ENCODE measurements at regions not wholly inside any gene's neighbourhood (a gene's known extent, or its start where the extent isn't known, plus 50 kb on each side); places are given as distances from the start of the nearest gene placed in this dataset.

DNA sequence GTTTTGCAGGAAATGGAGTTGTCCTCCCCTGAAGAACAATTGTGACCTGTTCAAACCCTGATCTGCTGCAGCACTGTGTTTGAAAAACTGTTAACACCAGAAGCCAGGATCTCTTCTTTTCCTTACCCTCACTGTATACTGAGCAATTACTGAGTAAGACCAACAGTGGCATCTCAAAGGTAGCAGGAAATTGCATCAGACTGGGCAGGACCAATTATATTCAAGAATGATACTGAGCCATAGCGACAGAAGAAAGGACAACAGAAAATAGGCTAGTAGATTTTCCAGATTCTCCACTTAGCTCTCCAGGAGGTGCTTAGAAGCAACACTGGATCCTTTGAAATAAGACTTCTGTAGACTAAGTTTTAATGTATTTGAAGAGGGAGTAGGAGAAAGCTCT, 57.4 kb upstream of the INHBA start:
- TF ChIP-seq, protein P1, sequence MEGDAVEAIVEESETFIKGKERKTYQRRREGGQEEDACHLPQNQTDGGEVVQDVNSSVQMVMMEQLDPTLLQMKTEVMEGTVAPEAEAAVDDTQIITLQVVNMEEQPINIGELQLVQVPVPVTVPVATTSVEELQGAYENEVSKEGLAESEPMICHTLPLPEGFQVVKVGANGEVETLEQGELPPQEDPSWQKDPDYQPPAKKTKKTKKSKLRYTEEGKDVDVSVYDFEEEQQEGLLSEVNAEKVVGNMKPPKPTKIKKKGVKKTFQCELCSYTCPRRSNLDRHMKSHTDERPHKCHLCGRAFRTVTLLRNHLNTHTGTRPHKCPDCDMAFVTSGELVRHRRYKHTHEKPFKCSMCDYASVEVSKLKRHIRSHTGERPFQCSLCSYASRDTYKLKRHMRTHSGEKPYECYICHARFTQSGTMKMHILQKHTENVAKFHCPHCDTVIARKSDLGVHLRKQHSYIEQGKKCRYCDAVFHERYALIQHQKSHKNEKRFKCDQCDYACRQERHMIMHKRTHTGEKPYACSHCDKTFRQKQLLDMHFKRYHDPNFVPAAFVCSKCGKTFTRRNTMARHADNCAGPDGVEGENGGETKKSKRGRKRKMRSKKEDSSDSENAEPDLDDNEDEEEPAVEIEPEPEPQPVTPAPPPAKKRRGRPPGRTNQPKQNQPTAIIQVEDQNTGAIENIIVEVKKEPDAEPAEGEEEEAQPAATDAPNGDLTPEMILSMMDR (IDR thresholded peaks at IDR 0.05): no peak
- no peak overlapping the region for H3K4me3 ChIP-seq
- no peak overlapping the region for H3K27ac ChIP-seq
- no peak for DNase-seq (ENCODE audit: low spot score)

- no peak overlapping the region for H3K4me3 ChIP-seq
- DNase-seq (ENCODE audit: low spot score): no peak
- TF ChIP-seq, protein P1 (IDR thresholded peaks at IDR 0.05): no peak
- H3K27ac ChIP-seq: no peak overlapping the region
These were observed 55.4 kb upstream of the INHBA start for GRCh38 chr7:41758321-41758720.

DNA sequence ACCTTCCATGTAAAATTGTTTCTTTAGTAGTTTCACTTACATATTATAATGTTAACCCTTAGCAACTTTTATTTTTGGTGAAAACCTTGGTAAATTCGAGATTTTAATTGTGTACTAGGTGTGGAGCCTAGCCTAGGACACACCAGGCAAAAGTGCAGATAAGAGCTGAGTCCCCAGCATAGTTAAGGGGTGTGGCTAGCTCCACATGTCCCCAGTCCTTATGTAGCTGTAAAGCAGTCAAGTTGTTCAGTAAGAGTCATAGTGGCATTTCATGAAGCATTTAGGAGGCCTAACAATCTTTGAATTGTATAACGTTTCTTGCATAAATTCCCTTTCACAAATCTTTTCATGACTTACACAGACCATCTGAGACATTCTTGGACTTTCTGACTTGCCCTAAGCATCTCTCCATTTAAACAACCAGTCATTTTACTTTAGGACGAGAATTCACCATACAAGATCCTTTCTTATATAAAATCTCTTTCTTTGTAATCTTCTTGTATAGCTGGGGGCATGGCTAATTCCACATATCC, 53.8 kb upstream of the INHBA start:
- Histone ChIP-seq H3K27ac (no peak overlapping the region), H3K4me3 (no peak overlapping the region)
- TF ChIP-seq, protein P1 (IDR thresholded peaks at IDR 0.05): no peak
- no peak for DNase-seq (ENCODE audit: low spot score)

- H3K4me3 ChIP-seq: no peak overlapping the region
- TF ChIP-seq, protein P1 (IDR thresholded peaks at IDR 0.05): no peak
- no peak for DNase-seq (ENCODE audit: low spot score)
These were observed 52.2 kb upstream of the INHBA start for GRCh38 chr7:41755096-41755495.

DNA sequence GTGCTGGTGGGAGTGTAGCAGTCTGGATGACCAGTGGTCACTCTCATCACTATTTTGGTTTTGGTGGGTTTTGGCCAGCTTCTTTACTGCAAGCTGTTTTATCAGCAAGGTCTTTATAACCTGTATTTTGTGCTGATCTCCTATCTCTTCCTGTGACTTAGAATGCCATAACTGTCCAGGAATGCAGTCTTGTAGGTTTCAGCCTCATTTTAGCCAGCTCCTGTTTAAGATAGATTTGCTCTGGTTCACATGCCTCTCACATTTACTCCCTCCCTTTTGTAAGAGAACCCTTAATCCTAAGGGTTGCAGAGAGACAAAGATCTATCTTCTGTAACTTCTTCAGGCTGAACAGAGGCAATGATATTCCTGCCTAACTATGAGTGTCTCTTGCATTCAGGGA, 51.2 kb upstream of the INHBA start:
- H3K27ac ChIP-seq: no peak overlapping the region
- DNase-seq (ENCODE audit: low spot score): no peak
- TF ChIP-seq, protein P1 (IDR thresholded peaks at IDR 0.05): no peak
- no peak overlapping the region for H3K4me3 ChIP-seq

More at GRCh38 chr7:41755096-41755495, 52.2 kb upstream of the INHBA start:
- no peak overlapping the region for H3K27ac ChIP-seq

All from coronary artery (tissue), 2 donors.